Endodermal cell (in vitro differentiated cells): ENCODE measurements at regions not wholly inside any gene's neighbourhood (a gene's known extent, or its start where the extent isn't known, plus 50 kb on each side); places are given as distances from the start of the nearest gene placed in this dataset.
"Not testable (repeated sequence)": the region's sequence is repeated elsewhere in the genome, so short reads cannot be mapped to it uniquely, and the experiment has no call there.

Experiments
- DNase-seq: peaks from one replicate; pipeline ENCODE4 v3.0.0-alpha.2; 2017
- H3K27ac ChIP-seq: 2 replicates; pipeline ENCODE4 v1.5.1; 2013; ENCODE audit warnings: mild to moderate bottlenecking, low read depth, low read length, moderate library complexity
- H3K27me3 ChIP-seq: 2 replicates; pipeline ENCODE4 v1.6.1; 2013; ENCODE audit warnings: mild to moderate bottlenecking, low read length, moderate library complexity; ENCODE audit not compliant: insufficient read depth, control insufficient read depth, poor library complexity, severe bottlenecking
- H3K36me3 ChIP-seq: 2 replicates; pipeline ENCODE4 v1.7.0; 2013; ENCODE audit warnings: mild to moderate bottlenecking, low read length, moderate library complexity; ENCODE audit not compliant: control insufficient read depth, insufficient read depth
- H3K4me1 ChIP-seq: one replicate; pipeline ENCODE4 v1.7.0; 2013; ENCODE audit warnings: low read length; ENCODE audit not compliant: control insufficient read depth, insufficient read depth
- H3K4me3 ChIP-seq: 2 replicates; pipeline ENCODE4 v1.5.1; 2013; ENCODE audit warnings: mild to moderate bottlenecking, low read length, moderate library complexity
- H3K9ac ChIP-seq: 2 replicates; pipeline ENCODE4 v1.6.1; 2013; ENCODE audit warnings: mild to moderate bottlenecking, low read length, moderate library complexity; ENCODE audit not compliant: poor library complexity, severe bottlenecking; ENCODE audit errors: extremely low read depth
- H3K9me3 ChIP-seq: 2 replicates; pipeline ENCODE4 v1.6.1; 2013; ENCODE audit warnings: mild to moderate bottlenecking, low read length, moderate library complexity; ENCODE audit not compliant: control insufficient read depth
- H3K27ac Mint-ChIP-seq: 2 replicates; pipeline ENCODE4 v1.8.0; 2020; ENCODE audit warnings: mixed read lengths
- H3K27me3 Mint-ChIP-seq: 2 replicates; pipeline ENCODE4 v1.8.0; 2021; ENCODE audit warnings: mild to moderate bottlenecking, mixed read lengths; ENCODE audit not compliant: insufficient read depth
- H3K36me3 Mint-ChIP-seq: 2 replicates; pipeline ENCODE4 v1.8.0; 2020; ENCODE audit warnings: low read depth, mixed read lengths
- H3K4me1 Mint-ChIP-seq: 2 replicates; pipeline ENCODE4 v1.8.0; 2020; ENCODE audit warnings: mixed read lengths
- H3K4me3 Mint-ChIP-seq: 2 replicates; pipeline ENCODE4 v1.8.0; 2020; ENCODE audit warnings: mild to moderate bottlenecking, moderate library complexity, mixed read lengths
- H3K9me3 Mint-ChIP-seq: 2 replicates; pipeline ENCODE4 v1.8.0; 2020; ENCODE audit warnings: mild to moderate bottlenecking, mixed read lengths
- WGBS, 2 experiments: methylation state at CpG; one replicate each; pipeline versions ENCODE4 v1.1.5 to v1.1.7; 2013; ENCODE audit warnings: missing lambda C conversion rate in 2 of 2, mixed read lengths in 1 of 2; ENCODE audit not compliant: insufficient coverage in 1 of 2, insufficient read length in 1 of 2; 5-methylcytosine and 5-hydroxymethylcytosine counted together
- TF ChIP-seq, protein P1 (sequence below): fragments of 200-600 bp; sonication (generic); conservative IDR thresholded peaks from 2 replicates; pipeline ENCODE4 v1.5.0; 2021; ENCODE audit warnings: antibody characterized with exemption, mild to moderate bottlenecking

- DNase-seq = no peak
- H3K4me3 ChIP-seq = no peak overlapping the region
- TF ChIP-seq, protein P1, sequence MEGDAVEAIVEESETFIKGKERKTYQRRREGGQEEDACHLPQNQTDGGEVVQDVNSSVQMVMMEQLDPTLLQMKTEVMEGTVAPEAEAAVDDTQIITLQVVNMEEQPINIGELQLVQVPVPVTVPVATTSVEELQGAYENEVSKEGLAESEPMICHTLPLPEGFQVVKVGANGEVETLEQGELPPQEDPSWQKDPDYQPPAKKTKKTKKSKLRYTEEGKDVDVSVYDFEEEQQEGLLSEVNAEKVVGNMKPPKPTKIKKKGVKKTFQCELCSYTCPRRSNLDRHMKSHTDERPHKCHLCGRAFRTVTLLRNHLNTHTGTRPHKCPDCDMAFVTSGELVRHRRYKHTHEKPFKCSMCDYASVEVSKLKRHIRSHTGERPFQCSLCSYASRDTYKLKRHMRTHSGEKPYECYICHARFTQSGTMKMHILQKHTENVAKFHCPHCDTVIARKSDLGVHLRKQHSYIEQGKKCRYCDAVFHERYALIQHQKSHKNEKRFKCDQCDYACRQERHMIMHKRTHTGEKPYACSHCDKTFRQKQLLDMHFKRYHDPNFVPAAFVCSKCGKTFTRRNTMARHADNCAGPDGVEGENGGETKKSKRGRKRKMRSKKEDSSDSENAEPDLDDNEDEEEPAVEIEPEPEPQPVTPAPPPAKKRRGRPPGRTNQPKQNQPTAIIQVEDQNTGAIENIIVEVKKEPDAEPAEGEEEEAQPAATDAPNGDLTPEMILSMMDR = no peak
Observed at GRCh38 chr5:122694884-122695283, 80.0 kb upstream of the SNX2 start.

DNA sequence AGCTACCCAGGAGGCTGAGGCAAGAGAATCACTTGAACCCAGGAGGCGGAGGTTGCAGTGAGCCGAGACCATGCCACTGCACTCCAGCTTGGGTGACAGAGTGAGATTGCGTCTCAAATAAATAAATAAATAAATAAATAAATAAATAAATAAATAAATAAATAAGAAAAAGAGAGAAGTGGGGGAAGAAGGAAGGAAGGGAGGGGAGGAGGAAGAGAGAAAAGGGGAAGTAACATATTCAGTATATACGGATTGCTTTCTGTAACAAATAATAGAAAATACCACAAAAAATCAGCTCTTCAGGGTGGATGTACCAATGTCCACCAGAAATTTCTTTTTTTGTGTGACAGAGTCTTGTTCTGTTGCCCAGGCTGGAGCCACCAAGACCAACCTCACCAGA, 78.1 kb upstream of the SNX2 start:
- H3K36me3 ChIP-seq, H3K27me3 Mint-ChIP-seq, H3K36me3 Mint-ChIP-seq, H3K4me3 ChIP-seq, H3K9me3 Mint-ChIP-seq, H3K27me3 ChIP-seq, H3K4me3 Mint-ChIP-seq, H3K9me3 ChIP-seq, H3K4me1 Mint-ChIP-seq, DNase-seq, H3K4me1 ChIP-seq, H3K9ac ChIP-seq, H3K27ac ChIP-seq: not testable (repeated sequence)
- WGBS, 2 experiments = 95% methylated on average over 3 of the region's 4 CpGs; no CpG with 5 or more reads in 1 of the 2 experiments
- H3K27ac Mint-ChIP-seq = peak overlapping the region; percentile 52

More at GRCh38 chr5:122694884-122695283, 80.0 kb upstream of the SNX2 start:
- Mint-ChIP-seq H3K4me3 (no peak overlapping the region), H3K36me3 (no peaks in the 10 kb centered on the region), H3K9me3 (no peaks in the 10 kb centered on the region), H3K27ac (no peak overlapping the region), H3K27me3 (no peaks in the 10 kb centered on the region), H3K4me1 (no peaks in the 10 kb centered on the region)
- no peaks in the 10 kb centered on the region for H3K27me3 ChIP-seq
- WGBS, 2 experiments = 97 to 100% methylated on average over 2 to 5 of the region's 5 CpGs
- H3K4me1 ChIP-seq = no peaks in the 10 kb centered on the region
- H3K9ac ChIP-seq = no peak overlapping the region
- no peaks in the 10 kb centered on the region for H3K9me3 ChIP-seq
- no peaks in the 10 kb centered on the region for H3K36me3 ChIP-seq
- H3K27ac ChIP-seq = no peak overlapping the region

DNA sequence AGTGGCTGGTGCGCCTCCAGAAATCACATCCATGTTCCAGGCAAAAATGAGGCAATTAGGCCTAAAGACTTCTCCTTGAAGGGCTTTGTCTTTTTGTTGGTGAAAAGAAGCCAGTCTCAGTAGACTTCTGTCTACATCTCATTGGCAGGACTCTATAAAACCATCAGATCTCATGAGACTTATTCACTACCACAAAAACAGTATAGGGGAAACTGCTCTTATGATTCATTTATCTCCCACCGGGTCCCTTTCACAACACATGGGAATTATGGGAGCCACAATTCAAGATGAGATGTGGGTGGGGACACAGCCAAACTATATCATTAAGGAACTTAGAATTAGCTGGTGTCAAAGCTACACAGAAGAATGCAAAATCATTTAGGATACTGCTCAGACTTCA, 77.7 kb upstream of the SNX2 start:
- Histone ChIP-seq H3K27ac (no peak overlapping the region), H3K4me1 (no peaks in the 10 kb centered on the region), H3K9ac (no peak overlapping the region), H3K4me3 (no peak overlapping the region), H3K36me3 (no peaks in the 10 kb centered on the region), H3K27me3 (no peaks in the 10 kb centered on the region), H3K9me3 (no peaks in the 10 kb centered on the region)
- Mint-ChIP-seq H3K27ac (peak overlapping the region; percentile 52), H3K4me3 (no peak overlapping the region), H3K27me3 (no peaks in the 10 kb centered on the region), H3K9me3 (no peaks in the 10 kb centered on the region), H3K36me3 (no peaks in the 10 kb centered on the region), H3K4me1 (no peaks in the 10 kb centered on the region)
- 92 to 98% methylated on average over 2 of the region's 2 CpGs for WGBS, 2 experiments
- DNase-seq = no peak
- TF ChIP-seq, protein P1 = no peak

DNA sequence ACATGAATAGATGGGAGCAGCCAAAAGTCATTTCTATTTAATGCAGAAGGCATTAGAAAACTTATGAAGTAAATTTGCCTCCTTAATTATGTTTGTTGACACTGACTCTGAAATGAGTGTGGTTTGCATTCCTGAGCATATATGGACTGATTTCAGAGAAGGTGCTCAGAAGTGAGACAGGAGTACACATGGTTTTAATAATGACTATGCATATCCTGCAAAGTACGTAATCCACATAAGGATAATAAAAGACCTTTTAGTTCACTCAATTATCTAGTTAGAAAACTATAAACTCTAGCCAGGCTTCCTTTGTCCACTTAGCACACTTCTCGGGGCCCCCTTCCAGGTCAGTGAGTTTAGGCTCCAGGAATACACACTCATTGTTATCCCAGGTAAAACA, 75.7 kb upstream of the SNX2 start:
- no peaks in the 10 kb centered on the region for H3K4me1 Mint-ChIP-seq
- no peak overlapping the region for H3K4me3 Mint-ChIP-seq
- H3K9me3 ChIP-seq = no peaks in the 10 kb centered on the region
- DNase-seq = no peak
- no peak overlapping the region for H3K4me3 ChIP-seq
- no peak overlapping the region for H3K27ac ChIP-seq
- H3K27me3 ChIP-seq = no peaks in the 10 kb centered on the region
- TF ChIP-seq, protein P1 = no peak
- H3K9ac ChIP-seq = no peak overlapping the region
- 96 to 100% methylated on average over 2 of the region's 2 CpGs for WGBS, 2 experiments
- H3K36me3 Mint-ChIP-seq = no peaks in the 10 kb centered on the region
- no peaks in the 10 kb centered on the region for H3K4me1 ChIP-seq
- no peaks in the 10 kb centered on the region for H3K27me3 Mint-ChIP-seq
- H3K36me3 ChIP-seq = no peaks in the 10 kb centered on the region
- no peaks in the 10 kb centered on the region for H3K9me3 Mint-ChIP-seq
- H3K27ac Mint-ChIP-seq = no peak overlapping the region
